ENCODE measurements at regions not wholly inside any gene's neighbourhood (a gene's known extent, or its start where the extent isn't known, plus 50 kb on each side); places are given as distances from the start of the nearest gene placed in this dataset.

- peak overlapping the region; percentile 75; the same call in 1 of the 2 replicates for H2AFZ ChIP-seq (ENCODE audit: low read length)
- TF ChIP-seq EZH2 (IDR thresholded peaks at IDR 0.05; ENCODE audit: borderline replicate concordance, low read length) = no peak
- no peak for TF ChIP-seq CTCF (IDR thresholded peaks at IDR 0.05; ENCODE audit: low read length)
Measured at GRCh38 chr5:105587963-105588662, 2025.5 kb upstream of the NUDT12 start.

GRCh38 chr5:105581988-105582690 is 2019.5 kb upstream of the NUDT12 start:
- no peak overlapping the region for H2AFZ ChIP-seq (ENCODE audit: low read length)
- no peak for TF ChIP-seq EZH2 (IDR thresholded peaks at IDR 0.05; ENCODE audit: borderline replicate concordance, low read length)
- no peak for TF ChIP-seq CTCF (IDR thresholded peaks at IDR 0.05; ENCODE audit: low read length)
- no peak overlapping the region for H3K4me2 ChIP-seq (ENCODE audit: low read length)
- H3K4me1 ChIP-seq (ENCODE audit: insufficient read depth, low read length, severe bottlenecking) = no peaks in the 10 kb centered on the region
- H3K27me3 ChIP-seq (ENCODE audit: insufficient read depth, low read length) = no peaks in the 10 kb centered on the region
- no peaks in the 10 kb centered on the region for H3F3A ChIP-seq (ENCODE audit: insufficient read depth, low read length)
- no peaks in the 10 kb centered on the region for H3K9me2 ChIP-seq (ENCODE audit: low read depth, low read length)
- no peaks in the 10 kb centered on the region for H3K9me3 ChIP-seq (ENCODE audit: low read length)
- no peak overlapping the region for H3K4me3 ChIP-seq (ENCODE audit: low read depth, low read length, poor library complexity, severe bottlenecking)
- H4K20me1 ChIP-seq (ENCODE audit: insufficient read depth, low read length) = no peaks in the 10 kb centered on the region
- no peak overlapping the region for H3K9ac ChIP-seq (ENCODE audit: low read length)
- H3K79me2 ChIP-seq (ENCODE audit: insufficient read depth, low read length) = no peaks in the 10 kb centered on the region
- H3K27ac ChIP-seq (ENCODE audit: low read depth, low read length, poor library complexity, severe bottlenecking) = no peak overlapping the region
- H3K36me3 ChIP-seq (ENCODE audit: insufficient read depth, low read length) = no peaks in the 10 kb centered on the region

More at GRCh38 chr5:105587963-105588662, 2025.5 kb upstream of the NUDT12 start:
- Histone ChIP-seq H3F3A (ENCODE audit: insufficient read depth, low read length) (no peaks in the 10 kb centered on the region), H3K79me2 (ENCODE audit: insufficient read depth, low read length) (no peaks in the 10 kb centered on the region), H3K4me2 (ENCODE audit: low read length) (no peak overlapping the region), H3K9me2 (ENCODE audit: low read depth, low read length) (no peaks in the 10 kb centered on the region), H3K4me3 (ENCODE audit: low read depth, low read length, poor library complexity, severe bottlenecking) (no peak overlapping the region), H3K9me3 (ENCODE audit: low read length) (no peaks in the 10 kb centered on the region), H3K4me1 (ENCODE audit: insufficient read depth, low read length, severe bottlenecking) (no peaks in the 10 kb centered on the region), H3K36me3 (ENCODE audit: insufficient read depth, low read length) (no peaks in the 10 kb centered on the region), H3K27me3 (ENCODE audit: insufficient read depth, low read length) (no peaks in the 10 kb centered on the region), H3K9ac (ENCODE audit: low read length) (no peak overlapping the region), H4K20me1 (ENCODE audit: insufficient read depth, low read length) (no peaks in the 10 kb centered on the region), H3K27ac (ENCODE audit: low read depth, low read length, poor library complexity, severe bottlenecking) (no peak overlapping the region)

GRCh38 chr5:105573575-105573974 is 2011.0 kb upstream of the NUDT12 start:
- H3K4me1 ChIP-seq (ENCODE audit: insufficient read depth, low read length, severe bottlenecking) = no peaks in the 10 kb centered on the region

More at GRCh38 chr5:105573575-105573974, 2011.0 kb upstream of the NUDT12 start:
- Histone ChIP-seq H3F3A (ENCODE audit: insufficient read depth, low read length) (no peaks in the 10 kb centered on the region), H3K27ac (ENCODE audit: low read depth, low read length, poor library complexity, severe bottlenecking) (no peak overlapping the region), H3K4me2 (ENCODE audit: low read length) (no peak overlapping the region), H2AFZ (ENCODE audit: low read length) (no peak overlapping the region), H3K9me2 (ENCODE audit: low read depth, low read length) (no peaks in the 10 kb centered on the region), H3K27me3 (ENCODE audit: insufficient read depth, low read length) (no peaks in the 10 kb centered on the region), H3K79me2 (ENCODE audit: insufficient read depth, low read length) (no peaks in the 10 kb centered on the region), H3K9ac (ENCODE audit: low read length) (no peak overlapping the region), H3K4me3 (ENCODE audit: low read depth, low read length, poor library complexity, severe bottlenecking) (no peak overlapping the region), H3K9me3 (ENCODE audit: low read length) (no peaks in the 10 kb centered on the region), H3K36me3 (ENCODE audit: insufficient read depth, low read length) (no peaks in the 10 kb centered on the region), H4K20me1 (ENCODE audit: insufficient read depth, low read length) (no peaks in the 10 kb centered on the region)
- no peak for TF ChIP-seq CTCF (IDR thresholded peaks at IDR 0.05; ENCODE audit: low read length)
- TF ChIP-seq EZH2 (IDR thresholded peaks at IDR 0.05; ENCODE audit: borderline replicate concordance, low read length) = no peak
